HG03571 (cell line): ENCODE measurements at regions not wholly inside any gene's neighbourhood (a gene's known extent, or its start where the extent isn't known, plus 50 kb on each side); places are given as distances from the start of the nearest gene placed in this dataset.
"Not testable (repeated sequence)": the region's sequence is repeated elsewhere in the genome, so short reads cannot be mapped to it uniquely, and the experiment has no call there.

Experiments
- ATAC-seq: cut with Tn5 transposase; IDR thresholded peaks from one replicate; pipeline ENCODE4 v1.9.1; 2021; ENCODE audit not compliant: unreplicated experiment

DNA sequence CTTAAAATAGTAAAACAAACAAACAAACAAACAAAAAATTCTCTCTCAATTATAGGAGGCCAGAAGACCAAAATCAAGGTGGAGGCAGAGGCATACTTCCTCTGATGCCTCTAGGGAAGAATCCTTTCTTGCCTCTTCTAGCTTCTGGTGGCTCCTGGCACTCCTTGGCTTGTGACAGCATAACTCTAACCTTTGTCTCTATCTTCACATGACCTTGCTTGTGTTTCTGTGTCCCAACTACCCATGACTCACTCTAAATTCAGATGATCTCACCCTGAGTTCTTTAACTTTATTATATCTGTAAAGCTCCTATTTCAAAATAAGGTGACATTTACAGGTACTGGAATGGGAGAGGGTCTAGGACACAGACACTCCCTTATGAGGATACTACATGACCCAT is 88.3 kb upstream of the ANTXRL start:
- ATAC-seq: no peak

DNA sequence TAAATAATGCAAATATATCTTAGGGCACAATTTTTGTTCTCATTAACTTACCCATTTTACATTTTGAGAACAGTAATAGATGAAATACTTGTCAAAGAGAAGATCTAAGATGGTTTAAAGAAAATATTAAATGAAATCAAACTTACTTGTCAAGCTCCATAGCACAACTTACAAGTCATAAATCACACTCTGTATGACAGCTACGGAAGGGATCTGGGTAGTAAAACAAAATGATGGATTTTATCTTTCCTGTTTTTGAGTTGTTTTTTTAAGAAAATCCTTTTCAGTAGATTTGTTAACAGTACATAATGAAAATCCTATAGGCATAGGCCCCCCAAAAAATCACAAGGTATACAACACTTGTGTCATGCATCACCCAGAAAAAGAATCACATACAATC is 84.4 kb upstream of the ANTXRL start:
- not testable (repeated sequence) for ATAC-seq

DNA sequence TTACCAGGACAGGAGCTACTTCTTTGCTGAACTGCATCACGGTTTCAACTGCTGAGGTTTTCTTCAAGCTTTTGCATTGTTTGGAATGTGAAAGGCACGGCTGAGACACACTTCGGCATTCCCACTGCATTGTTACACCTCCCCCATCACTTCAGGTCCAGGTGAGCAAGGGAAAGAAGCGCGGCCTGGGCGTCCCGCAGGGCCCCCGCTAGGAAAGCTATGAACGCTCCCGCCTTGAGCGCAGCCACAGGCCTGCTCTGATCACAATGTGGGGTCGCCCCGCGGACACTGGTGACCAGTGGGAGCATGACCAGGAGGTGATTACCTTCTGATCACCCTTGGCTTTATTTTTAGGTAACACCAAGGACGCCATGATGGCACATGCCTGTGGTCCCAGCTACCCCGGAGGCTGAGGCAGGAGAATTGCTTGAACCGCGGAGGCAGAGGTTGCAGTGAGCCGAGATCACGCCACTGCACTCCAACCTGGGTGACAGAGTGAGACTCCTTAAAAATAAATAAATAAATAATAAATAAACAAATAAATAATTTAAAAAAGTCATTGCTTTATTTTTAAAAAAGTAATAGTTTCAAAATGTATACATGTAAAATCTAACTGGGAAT is 82.2 kb upstream of the ANTXRL start:
- not testable (repeated sequence) for ATAC-seq

DNA sequence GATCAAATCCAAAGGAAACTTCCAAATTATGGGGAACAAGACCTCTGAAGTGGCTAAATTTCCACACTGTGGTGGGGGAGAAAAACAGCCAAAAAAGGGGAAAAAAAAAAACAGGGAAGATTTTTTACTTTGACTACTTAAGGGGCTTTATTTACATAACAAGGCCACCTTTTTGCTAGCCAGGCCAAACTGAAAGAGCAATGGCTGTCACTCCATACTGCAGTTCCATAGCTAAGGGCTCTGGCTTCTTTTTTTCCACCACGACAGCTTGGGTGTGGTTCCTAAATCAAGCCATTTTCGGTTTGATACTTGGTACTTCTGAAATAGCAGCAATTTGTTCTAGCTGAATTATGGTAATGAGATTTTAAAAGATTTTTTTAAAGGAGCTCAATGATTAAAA is 76.4 kb upstream of the ANTXRL start:
- ATAC-seq: not testable (repeated sequence)

DNA sequence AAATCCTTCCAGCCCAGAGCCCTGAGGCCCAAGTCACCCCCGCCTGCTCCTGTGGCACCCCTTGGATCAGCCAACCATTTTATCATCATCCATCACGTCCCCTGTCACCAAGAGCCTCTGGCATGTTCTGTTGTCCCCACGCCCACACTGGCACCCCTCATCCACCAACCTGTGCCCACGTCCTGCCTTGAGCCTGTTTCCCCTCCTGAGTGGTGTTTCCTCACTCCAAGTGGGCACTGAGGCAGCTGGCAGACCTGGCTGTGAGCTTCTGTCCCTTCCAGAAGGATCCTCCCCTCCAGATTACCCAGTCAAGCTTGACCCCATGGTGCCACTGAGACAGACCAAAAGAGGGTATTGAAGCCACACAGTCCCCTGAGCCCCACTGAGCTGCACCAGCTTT is 71.4 kb upstream of the ANTXRL start:
- no peak for ATAC-seq

DNA sequence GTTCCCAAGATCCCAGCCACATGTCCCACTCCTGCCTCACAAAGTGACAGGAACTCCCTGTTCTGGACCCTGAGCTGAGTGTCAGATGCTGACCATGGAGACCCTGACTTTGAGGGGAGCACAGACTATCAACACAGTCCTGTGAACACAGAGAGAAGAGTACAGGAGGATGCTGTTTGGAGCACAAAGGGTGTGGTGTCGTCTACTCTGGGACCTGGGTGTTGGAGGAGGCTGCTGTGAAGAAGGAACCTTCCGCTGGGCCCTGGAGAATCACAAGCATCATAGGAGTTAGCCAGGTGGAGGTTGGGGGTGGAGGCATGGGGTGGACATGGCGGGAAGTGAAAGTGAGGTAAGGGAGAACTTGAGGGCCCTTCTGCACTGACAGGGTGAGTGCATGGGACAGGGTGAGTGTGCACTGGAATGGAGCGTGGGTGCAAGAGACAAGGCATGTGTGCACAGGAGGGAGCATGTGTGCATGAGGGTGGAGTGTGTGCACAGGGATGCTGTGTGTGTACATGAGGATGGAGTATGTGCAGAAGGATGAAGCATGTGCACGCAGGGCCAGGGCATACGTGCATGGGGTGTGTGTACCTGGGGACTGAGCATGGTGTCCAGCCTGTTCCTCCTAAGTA is 70.7 kb upstream of the ANTXRL start:
- ATAC-seq: no peak

DNA sequence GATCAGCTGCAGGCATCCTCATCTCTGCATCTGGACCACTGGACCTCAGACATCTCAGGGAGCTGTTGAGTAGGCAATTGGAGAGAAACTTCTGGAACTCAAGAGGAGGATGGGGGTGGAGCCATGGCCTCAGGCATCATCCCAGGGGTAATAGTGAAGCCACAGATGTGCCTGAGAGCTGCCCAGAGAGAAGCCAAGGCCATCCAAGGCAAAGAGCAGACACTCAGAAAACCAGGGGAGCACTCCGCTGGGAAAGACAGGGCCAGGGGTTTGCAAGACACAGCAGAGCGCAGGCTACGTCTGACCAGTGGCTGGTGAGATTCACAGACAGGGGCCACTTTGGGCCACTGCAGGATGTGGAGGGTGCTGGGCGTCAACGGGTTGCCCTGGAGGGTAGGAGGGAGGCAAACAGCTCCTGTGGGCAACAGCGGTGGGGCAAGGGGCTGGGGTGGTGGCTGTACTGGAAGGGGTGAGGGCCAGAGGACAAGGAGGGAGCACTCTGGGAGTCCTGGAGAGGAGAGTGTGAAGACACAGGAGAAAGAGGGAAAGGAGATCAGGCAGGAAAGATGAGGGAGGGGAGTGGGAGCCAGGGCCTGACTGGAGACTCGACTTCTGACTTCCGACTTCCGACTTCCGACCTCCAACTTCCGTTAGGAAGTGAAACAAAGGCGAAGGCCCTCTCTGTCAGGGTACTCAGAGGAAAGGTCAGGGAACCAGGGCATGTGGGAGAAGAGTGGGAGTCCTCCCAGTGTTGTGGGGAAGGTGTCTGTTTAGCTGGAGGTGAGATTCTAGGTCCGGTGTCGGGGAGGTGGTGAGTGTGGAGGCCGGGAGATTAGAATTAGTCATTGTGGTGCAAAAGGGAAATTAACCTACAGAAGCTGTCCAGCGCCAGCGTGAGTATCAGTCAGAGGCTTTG is 69.7 kb upstream of the ANTXRL start:
- no peak for ATAC-seq

DNA sequence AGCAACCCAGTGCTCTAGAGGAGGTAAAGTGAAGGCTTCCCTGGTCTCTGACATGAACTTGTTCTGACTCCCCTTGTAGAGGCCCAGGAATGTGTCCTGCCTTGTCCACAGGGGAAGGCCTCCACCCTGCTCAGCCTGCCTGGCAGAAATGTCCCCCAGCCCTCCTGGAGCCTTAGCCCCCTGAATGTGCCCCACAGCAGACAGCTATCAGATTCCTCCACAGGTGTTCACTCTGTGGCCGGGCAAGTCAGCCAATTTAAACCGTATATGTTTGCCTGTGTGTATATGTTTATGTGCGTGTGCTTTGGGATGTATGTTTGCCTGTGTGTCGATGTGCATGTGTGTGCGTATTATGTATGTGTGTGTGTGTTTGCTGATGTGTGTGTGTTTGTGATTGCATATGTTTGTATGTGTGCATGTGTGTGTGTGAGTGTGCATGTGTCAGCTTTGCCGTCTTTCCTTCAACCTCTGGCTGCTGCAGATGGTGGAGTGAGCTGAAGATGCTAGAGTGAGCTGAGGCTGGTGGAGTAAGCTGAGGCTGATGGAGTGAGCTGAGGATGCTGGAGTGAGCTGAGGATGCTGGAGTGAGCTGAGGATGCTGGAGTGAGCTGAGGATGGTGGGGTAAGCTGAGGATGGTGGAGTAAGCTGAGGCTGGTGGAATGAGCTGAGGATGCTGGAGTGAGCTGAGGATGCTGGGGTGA is 68.9 kb upstream of the ANTXRL start:
- no peak for ATAC-seq

DNA sequence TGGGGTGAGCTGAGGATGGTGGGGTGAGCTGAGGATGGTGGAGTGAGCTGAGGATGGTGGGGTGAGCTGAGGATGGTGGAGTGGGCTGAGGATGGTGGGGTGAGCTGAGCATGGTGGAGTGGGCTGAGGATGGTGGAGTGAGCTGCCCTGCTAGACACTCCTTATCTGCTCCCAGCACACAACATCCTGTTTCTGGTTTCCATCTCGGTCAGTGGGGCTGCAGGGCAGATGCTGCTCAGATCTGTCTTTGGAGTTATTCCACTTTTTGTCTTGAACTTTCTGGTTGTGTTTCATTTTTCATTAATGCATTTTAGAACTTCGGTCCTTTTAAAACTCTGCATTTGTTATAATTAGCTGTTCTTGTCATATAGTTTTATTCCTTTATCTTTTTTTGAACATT is 67.9 kb upstream of the ANTXRL start:
- no peak for ATAC-seq

DNA sequence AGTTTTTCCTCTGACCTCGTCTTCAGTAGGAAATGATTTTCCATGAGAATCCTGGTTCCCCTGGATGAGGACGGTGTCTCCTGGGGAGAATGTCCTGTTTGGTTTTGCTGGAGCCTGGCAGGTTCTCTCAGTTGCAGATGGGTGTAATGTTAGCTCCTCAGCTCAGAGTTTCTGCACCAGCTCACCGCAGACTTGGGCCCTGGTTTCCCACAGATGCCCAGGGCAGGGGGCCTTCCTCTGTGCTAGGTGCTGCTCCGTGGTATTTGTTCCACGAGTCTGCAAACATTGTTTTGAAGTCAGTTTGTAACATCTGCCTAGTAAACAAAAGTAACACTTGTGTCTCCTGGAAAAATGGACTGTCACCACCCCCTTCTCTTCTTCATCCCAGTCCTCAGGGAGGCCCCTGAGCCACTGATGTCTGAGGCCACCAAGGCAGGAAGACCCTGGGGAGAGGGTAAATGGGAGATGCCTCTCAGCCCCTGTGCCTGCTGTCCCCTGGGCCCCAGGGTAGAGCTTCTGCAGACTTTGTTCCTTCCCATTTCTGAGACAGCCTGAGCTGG is 67.3 kb upstream of the ANTXRL start:
- ATAC-seq: not testable (repeated sequence)

DNA sequence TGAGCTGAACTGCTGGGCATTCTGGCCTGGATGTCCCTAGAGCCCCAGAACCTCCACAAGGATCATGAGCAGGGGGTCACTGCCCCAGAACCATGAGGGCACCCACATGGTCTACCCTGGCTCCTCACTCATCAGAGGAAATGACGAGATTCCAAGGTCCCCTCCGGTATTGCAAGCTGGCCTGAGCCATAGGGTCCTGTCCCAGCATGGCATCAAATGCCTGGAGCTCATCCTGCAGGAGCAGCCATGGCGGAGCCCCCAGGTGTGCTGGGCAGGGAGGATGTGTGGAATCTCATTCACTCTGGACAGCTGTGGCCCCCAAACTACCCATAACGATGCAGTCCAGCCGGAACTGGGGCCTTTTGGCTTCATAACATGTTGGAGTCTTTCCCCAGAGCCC is 66.6 kb upstream of the ANTXRL start:
- ATAC-seq: no peak

DNA sequence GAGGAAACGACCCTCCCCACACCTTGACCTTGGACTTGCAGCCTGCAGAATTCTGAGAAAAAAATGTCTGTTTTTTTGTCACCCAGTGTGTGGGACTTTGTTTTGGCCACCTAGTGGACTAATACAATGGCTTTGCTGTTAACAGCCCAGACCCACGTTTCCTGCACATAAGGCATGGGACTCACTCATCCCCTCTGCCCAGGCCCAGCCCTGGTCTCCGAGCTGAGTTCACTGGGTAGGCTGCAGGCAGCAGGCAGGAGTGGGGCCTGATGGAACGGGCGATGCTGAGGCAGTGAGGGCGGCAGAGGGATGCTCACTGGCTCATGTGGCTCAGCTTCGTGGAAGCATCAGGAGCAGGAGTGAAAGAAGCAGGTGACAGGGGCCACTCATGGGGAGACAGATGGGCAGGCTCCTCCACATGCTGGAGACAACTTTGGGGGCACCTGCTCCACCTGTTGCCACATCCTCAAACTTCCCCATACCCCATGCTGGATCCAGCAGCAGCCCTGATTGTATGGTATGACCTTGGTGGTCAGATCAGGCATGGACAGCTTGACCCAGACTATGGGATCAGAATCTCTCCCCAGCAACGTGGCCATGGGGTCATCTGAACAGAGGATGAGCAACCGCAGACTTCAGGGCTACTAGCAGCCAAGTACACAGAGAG is 65.8 kb upstream of the ANTXRL start:
- ATAC-seq: no peak

DNA sequence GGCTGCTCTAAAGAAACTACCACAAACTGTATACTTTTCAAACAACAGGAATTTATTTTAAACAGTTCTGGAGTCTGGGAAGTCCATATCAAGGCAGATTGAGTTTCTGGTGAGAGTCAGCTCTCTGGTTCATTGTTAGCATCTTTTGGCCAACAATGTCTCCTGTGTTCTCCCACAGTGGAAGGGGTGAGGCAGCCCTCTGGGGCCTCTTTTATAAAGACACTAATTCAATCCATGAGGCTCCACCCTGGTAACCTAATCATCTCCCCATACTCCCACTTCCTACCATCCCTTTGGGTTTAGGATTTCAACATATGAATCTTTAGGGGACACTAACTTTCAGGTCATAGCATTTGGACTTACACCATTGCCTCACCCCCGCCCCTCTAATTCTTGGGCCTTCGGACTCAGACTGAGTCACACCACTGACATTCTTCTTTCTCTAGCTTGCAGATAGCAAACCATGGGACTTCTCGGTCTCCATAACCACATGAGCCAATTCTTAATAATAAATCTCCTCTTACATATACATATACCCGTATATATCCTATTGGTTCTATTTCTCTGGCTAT is 64.3 kb upstream of the ANTXRL start:
- no peak for ATAC-seq

DNA sequence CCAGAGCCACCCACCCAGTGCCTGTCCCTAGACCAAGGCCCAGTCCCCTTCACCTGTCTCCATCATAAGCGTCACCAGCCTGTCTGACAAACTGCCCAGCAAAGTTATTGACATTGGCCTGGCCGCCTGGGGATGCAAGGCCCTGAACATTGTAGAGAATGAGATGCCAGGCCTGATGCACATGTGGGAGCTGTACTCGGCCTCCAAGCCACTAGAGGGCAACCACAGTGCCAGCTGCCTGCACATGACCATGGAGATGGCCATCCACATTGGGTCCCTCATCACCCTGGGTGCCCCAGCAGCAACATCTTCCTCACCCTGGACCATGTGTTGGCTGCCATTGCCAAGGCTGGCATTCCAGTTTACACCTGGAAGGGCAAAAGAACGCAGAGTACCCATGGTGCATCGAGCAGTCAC is 63.7 kb upstream of the ANTXRL start:
- ATAC-seq: no peak

DNA sequence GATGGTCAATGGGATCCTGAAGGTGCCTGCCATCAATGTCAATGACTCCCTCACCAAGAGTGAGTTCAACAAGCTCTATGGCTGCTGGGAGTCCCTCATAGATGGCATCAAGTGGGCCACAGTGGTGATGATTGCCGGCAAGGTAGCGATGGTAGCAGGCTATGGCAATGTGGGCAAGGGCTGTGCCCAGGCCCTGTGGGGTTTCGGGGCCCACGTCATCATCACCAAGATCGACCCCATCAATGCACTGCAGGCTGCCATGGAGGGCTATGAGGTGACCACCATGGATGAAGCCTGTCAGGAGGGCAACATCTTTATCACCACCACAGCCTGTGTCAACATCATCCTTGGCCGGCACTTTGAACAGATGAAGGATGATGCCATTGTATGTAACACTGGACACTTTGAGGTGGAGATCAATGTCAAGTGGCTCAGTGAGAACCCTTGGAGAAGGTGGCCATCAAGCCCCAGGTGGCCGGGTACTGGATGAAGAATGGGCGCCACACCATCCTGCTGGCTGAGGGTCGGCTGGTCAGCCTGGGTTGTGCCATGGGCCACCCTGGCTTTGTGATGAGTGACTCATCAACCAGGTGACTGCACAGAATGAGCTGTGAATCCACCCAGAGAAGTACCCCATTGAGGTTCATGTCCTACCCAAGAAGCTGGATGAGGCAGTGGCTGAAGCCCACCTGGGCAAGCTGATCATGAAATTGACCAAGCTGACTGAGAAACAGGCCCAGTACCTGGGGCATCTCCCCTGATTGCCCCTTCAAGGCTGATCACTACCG is 63.0 kb upstream of the ANTXRL start:
- no peak for ATAC-seq

DNA sequence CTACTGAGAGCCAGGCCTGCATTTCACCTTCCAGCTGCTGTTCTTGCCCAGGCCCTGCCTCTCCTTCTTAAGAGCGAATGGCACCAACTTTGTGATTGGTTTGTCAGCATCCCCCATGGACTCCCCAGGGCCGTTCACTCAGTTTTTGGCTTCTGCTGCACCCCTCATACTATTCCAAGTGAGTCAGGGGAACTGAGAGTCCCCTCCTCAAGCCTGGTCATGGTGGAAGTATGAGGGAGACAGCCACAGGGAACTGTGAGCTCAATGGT is 62.4 kb upstream of the ANTXRL start:
- ATAC-seq: no peak

DNA sequence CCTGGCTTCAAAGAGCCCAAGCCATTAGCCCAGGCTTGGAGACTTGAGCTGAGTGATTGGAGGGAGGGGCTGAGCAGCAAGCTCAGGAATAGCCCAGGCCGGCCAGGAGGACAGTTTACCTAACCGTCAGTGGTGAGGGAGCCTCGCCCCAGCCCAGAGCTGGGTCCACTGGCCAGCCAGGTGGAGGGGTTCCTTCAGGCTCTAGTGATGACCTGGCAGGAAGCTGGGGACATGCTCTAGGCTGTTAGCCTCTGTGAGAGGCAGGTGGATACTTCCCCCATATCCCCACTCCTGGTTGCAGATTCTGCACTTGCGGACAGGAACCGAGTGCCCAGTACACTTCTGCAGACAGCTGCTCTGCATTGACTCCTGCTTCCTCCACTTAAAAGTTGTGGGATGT is 61.2 kb upstream of the ANTXRL start:
- no peak for ATAC-seq

DNA sequence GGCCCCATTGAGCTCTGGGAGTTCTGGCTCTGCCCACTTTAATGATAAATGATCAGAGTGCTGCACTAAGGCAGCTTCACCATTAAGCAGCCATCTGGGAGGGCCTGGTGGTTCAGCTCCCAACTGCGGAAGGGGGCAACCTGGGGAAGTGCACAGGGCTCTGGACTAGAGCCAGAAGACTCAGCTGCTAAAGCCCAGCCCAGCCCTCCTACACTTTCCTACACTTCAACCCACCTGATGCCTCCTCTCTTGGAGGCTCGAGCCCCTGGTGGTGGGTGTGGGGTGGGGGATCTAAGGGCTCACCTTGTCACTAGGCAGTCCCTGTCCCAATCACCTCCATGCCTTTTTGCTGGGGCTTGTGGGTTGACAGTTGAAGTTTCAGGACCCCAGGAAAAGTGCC is 60.6 kb upstream of the ANTXRL start:
- ATAC-seq: no peak

DNA sequence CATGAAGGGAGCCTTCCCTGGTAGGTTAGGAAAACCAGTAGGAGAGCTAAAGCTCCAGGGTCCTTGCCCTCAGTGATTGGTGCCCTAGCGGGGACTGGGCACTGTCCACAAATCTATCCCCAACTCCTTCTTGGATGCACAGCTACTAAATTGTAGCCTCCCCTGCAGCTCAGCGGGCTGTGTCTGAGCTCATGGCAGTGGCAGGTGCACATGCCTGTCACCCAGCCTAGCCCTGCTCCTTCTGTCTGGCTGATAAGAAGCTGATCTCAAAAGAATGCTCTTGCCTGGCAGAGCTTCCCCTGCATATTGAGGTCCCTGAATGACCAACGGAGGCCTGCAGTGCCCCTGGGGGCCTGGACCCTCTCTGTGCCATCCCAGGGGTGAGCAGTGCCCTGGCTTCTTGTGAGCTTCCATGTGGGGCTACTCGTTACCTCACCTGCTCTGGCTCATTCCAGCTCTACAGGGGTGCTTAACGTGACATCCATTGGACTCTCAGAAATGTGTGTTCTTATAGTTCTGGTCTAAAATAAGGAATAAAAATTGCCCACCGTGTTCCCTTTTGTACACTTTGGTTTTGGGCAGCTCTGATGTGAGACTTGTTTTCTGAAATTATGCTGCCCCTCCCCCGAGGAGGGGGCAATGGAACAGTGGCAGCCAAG is 59.8 kb upstream of the ANTXRL start:
- no peak for ATAC-seq
